ENCODE measurements at regions not wholly inside any gene's neighbourhood (a gene's known extent, or its start where the extent isn't known, plus 50 kb on each side); places are given as distances from the start of the nearest gene placed in this dataset.

- TF ChIP-seq, protein P1, sequence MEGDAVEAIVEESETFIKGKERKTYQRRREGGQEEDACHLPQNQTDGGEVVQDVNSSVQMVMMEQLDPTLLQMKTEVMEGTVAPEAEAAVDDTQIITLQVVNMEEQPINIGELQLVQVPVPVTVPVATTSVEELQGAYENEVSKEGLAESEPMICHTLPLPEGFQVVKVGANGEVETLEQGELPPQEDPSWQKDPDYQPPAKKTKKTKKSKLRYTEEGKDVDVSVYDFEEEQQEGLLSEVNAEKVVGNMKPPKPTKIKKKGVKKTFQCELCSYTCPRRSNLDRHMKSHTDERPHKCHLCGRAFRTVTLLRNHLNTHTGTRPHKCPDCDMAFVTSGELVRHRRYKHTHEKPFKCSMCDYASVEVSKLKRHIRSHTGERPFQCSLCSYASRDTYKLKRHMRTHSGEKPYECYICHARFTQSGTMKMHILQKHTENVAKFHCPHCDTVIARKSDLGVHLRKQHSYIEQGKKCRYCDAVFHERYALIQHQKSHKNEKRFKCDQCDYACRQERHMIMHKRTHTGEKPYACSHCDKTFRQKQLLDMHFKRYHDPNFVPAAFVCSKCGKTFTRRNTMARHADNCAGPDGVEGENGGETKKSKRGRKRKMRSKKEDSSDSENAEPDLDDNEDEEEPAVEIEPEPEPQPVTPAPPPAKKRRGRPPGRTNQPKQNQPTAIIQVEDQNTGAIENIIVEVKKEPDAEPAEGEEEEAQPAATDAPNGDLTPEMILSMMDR (IDR thresholded peaks at IDR 0.05), result no peak
Observed at GRCh38 chr12:89210277-89210676, 142.0 kb downstream of the DUSP6 start.

- TF ChIP-seq, protein P1 (IDR thresholded peaks at IDR 0.05), result no peak
Observed at GRCh38 chr12:89208661-89209096, 143.6 kb downstream of the DUSP6 start.

DNA sequence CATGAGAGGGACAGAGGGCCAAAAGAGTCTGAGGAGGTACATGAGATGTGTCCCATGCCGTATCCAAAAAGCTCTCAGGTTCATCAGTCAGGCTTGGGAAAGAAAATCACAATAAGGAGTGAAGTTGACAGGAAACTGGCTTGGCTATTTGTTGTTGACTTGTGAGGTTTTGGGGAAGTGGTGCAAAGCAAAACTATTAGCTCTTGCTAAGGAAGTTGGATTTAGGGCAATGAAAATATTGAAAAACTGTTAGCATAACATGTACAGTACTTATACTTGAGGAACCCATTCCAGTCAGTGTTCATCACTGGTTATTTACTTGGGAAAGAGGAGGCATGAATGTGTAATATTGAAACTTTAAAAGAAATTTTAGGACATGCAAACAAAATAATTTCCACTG, 145.9 kb downstream of the DUSP6 start:
- TF ChIP-seq, protein P1 (IDR thresholded peaks at IDR 0.05), result no peak

- TF ChIP-seq, protein P1 (IDR thresholded peaks at IDR 0.05), result no peak
Observed at GRCh38 chr12:89205517-89205916, 146.8 kb downstream of the DUSP6 start.

GRCh38 chr12:89203144-89203543, 149.2 kb downstream of the DUSP6 start:
- TF ChIP-seq, protein P1 (IDR thresholded peaks at IDR 0.05), result no peak

DNA sequence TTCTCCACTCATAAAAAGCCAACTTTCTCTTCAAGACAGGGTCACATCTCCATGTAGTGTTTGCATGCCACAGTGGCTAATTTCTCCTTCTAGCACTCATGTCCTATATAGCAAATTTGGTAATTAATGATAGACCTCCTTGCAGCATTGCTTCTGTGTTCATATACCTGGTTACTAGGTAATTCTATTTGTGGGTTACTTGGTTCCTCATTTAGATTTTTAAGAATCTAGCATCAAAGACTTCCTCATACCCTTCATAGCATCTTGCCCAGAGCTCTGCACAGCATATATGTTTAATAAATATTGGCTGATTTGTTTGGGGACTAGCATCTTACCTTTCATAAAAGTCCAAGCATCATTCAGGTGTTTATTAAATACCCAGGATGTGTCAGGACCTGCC, 152.1 kb downstream of the DUSP6 start:
- TF ChIP-seq, protein P1 (IDR thresholded peaks at IDR 0.05), result no peak

- TF ChIP-seq, protein P1 (IDR thresholded peaks at IDR 0.05), result no peak
Observed at GRCh38 chr12:89195470-89195869, 156.8 kb downstream of the DUSP6 start.

DNA sequence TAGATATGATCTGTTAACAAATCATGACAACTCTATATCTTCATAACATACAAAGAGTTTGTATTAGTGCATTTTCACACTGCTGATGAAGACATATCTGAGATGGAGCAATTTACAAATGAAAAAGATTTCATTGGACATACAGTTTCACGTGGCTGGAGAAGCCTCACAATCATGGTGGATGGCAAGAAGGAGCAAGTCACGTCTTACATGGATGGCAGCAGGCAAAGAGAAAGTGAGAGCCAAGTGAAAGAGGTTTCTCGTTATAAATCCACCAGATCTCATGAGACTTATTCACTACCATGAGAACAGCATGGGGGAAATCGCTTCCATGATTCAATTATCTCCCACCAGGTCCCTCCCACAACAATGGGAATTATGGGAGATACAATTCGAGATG, 157.6 kb downstream of the DUSP6 start:
- TF ChIP-seq, protein P1 (IDR thresholded peaks at IDR 0.05), result no peak
